OCI-LY1 (cell line): ENCODE measurements at regions not wholly inside any gene's neighbourhood (a gene's known extent, or its start where the extent isn't known, plus 50 kb on each side); places are given as distances from the start of the nearest gene placed in this dataset.

Experiments
- H2AFZ ChIP-seq: fragments of 200-600 bp; sonication (generic), shearing (Covaris generic); 2 replicates; pipeline ENCODE4 v1.6.0; 2014; ENCODE audit warnings: antibody characterized with exemption, mild to moderate bottlenecking, low read length
- H3F3A ChIP-seq: fragments of 200-600 bp; sonication (generic), shearing (Covaris generic); 2 replicates; pipeline ENCODE4 v1.6.0; 2014; ENCODE audit warnings: mild to moderate bottlenecking, antibody characterized with exemption, low read length, moderate library complexity; ENCODE audit not compliant: insufficient read depth
- H3K27ac ChIP-seq: fragments of 200-600 bp; sonication (generic); 2 replicates; pipeline ENCODE4 v1.5.1; 2014; ENCODE audit warnings: low read length, mixed run types, mild to moderate bottlenecking, low read depth; ENCODE audit not compliant: poor library complexity, severe bottlenecking
- H3K27me3 ChIP-seq: fragments of 200-600 bp; sonication (generic); 2 replicates; pipeline ENCODE4 v1.6.0; 2014; ENCODE audit warnings: antibody characterized with exemption, mild to moderate bottlenecking, low read length, moderate library complexity; ENCODE audit not compliant: insufficient read depth
- H3K36me3 ChIP-seq: fragments of 200-600 bp; sonication (generic); 2 replicates; pipeline ENCODE4 v1.6.1; 2014; ENCODE audit warnings: mild to moderate bottlenecking, antibody characterized with exemption, low read length, moderate library complexity, mixed read lengths; ENCODE audit not compliant: insufficient read depth
- H3K4me1 ChIP-seq: fragments of 200-600 bp; sonication (generic); 2 replicates; pipeline ENCODE4 v1.5.1; 2014; ENCODE audit warnings: mild to moderate bottlenecking, low read length, moderate library complexity; ENCODE audit not compliant: insufficient read depth, severe bottlenecking
- H3K4me2 ChIP-seq: fragments of 200-600 bp; sonication (generic), shearing (Covaris generic); 2 replicates; pipeline ENCODE4 v1.6.1; 2014; ENCODE audit warnings: low read length
- H3K4me3 ChIP-seq: fragments of 200-600 bp; sonication (generic); 2 replicates; pipeline ENCODE4 v1.5.1; 2014; ENCODE audit warnings: low read length, low read depth, mild to moderate bottlenecking, mixed read lengths; ENCODE audit not compliant: poor library complexity, severe bottlenecking
- H3K79me2 ChIP-seq: fragments of 200-600 bp; shearing (Covaris generic); 2 replicates; pipeline ENCODE4 v1.6.1; 2016; ENCODE audit warnings: mixed run types, low read length, mixed read lengths; ENCODE audit not compliant: insufficient read depth
- H3K9ac ChIP-seq: fragments of 200-600 bp; sonication (generic), shearing (Covaris generic); 2 replicates; pipeline ENCODE4 v1.6.1; 2014; ENCODE audit warnings: mild to moderate bottlenecking, low read length, mixed read lengths
- H3K9me2 ChIP-seq: fragments of 200-600 bp; sonication (generic), shearing (Covaris generic); 2 replicates; pipeline ENCODE4 v1.6.1; 2014; ENCODE audit warnings: low read depth, mild to moderate bottlenecking, low read length, mixed read lengths
- H3K9me3 ChIP-seq: fragments of 200-600 bp; shearing (Covaris generic); 2 replicates; pipeline ENCODE4 v1.6.1; 2014; ENCODE audit warnings: low read length, mixed read lengths
- H4K20me1 ChIP-seq: fragments of 200-600 bp; sonication (generic), shearing (Covaris generic); 2 replicates; pipeline ENCODE4 v1.6.0; 2016; ENCODE audit warnings: mild to moderate bottlenecking, low read length; ENCODE audit not compliant: insufficient read depth
- CTCF ChIP-seq: fragments of 200-600 bp; sonication (generic), shearing (Covaris generic); IDR thresholded peaks from 2 replicates; pipeline ENCODE4 v1.5.1; 2017; ENCODE audit warnings: mild to moderate bottlenecking, antibody characterized with exemption, low read length, moderate library complexity, mixed read lengths
- EZH2 ChIP-seq: fragments of 200-600 bp; sonication (generic), shearing (Covaris generic); IDR thresholded peaks from 2 replicates; pipeline ENCODE4 v1.8.0; 2017; ENCODE audit warnings: borderline replicate concordance, mixed run types, mild to moderate bottlenecking, antibody characterized with exemption, low read length, moderate library complexity, mixed read lengths

DNA sequence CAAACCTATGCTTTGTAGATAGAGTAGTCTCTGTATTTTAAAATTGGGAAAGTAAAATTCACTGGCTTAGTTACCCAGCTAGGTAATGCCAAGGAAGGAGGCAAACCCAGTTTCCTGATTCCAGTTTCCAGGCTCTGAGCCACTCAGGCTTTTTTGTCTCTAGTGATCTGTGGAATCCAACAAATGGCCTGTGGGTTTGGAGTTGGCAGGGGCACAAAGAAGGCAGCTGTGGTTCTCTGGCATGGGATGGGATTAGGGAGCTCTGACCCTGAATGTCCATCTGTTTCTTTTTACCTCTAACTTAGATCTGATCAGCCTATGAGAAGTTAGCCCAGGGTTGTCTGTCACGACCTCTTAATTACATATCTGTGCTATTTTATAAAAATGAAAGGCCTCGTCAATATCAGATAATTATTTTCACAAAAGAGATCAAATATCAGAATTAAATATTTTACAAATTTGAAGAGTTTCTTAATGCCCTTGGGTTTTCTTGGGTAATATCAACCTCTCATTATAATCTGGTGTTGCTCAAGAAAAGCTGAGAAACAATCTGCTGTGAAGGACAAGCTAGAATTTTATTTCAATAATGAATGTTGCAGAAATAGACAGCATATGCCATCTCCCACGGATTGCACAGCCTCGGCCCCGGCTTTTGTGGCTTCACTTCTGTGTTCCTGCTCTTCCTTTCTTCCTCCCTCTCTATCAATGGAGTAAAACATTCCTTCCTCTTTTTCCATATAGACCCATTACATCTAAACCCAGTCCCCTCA lies 63.7 kb upstream of the DAZL start:
- no peaks in the 10 kb centered on the region for H3K9me3 ChIP-seq
- no peaks in the 10 kb centered on the region for H3K79me2 ChIP-seq
- TF ChIP-seq EZH2 (no peak), CTCF (no peak)
- no peak overlapping the region for H2AFZ ChIP-seq
- H4K20me1 ChIP-seq = no peaks in the 10 kb centered on the region
- H3K4me3 ChIP-seq = no peak overlapping the region
- no peak overlapping the region for H3K27ac ChIP-seq
- H3K36me3 ChIP-seq = no peaks in the 10 kb centered on the region
- no peaks in the 10 kb centered on the region for H3K4me1 ChIP-seq
- H3K4me2 ChIP-seq = no peak overlapping the region
- peaks cover 3% of the 10 kb centered on the region; the same call in 1 of the 2 replicates for H3K27me3 ChIP-seq
- no peak overlapping the region for H3K9ac ChIP-seq
- no peaks in the 10 kb centered on the region for H3F3A ChIP-seq
- H3K9me2 ChIP-seq = no peaks in the 10 kb centered on the region

DNA sequence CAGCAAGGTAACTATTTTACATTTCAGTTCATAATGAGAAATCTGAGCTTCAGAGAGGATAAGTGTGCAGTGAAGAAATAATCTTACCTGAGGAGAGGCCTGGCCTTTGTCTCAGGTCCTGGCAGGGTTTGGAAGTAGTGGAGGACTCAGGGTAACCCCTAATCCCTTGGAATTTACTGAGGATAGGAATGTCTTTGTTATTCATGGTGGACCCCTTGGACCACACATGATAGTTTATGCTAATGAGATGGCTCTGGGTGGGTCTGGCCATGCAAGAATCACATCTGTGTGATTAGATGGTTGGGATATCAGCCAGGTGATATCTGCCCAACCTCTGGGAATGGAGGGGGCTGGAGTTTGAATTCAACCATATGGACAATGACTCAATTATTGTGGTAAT lies 65.0 kb upstream of the DAZL start:
- H3K4me3 ChIP-seq = no peak overlapping the region
- H2AFZ ChIP-seq = no peak overlapping the region
- H3K4me1 ChIP-seq = no peaks in the 10 kb centered on the region
- no peak overlapping the region for H3K27ac ChIP-seq
- no peaks in the 10 kb centered on the region for H3K79me2 ChIP-seq
- TF ChIP-seq EZH2 = no peak
- H3K36me3 ChIP-seq = no peaks in the 10 kb centered on the region
- no peak overlapping the region for H3K4me2 ChIP-seq
- H4K20me1 ChIP-seq = no peaks in the 10 kb centered on the region
- H3K9me3 ChIP-seq = peaks cover 3% of the 10 kb centered on the region
- H3K27me3 ChIP-seq = 0 out of 2 replicates have a peak, but pooled peaks cover 3% of the 10 kb centered on the region
- H3K9ac ChIP-seq = no peak overlapping the region
- H3F3A ChIP-seq = no peaks in the 10 kb centered on the region
- H3K9me2 ChIP-seq = no peaks in the 10 kb centered on the region

- H3K79me2 ChIP-seq = no peaks in the 10 kb centered on the region
- H3F3A ChIP-seq = no peaks in the 10 kb centered on the region
- H3K9me2 ChIP-seq = no peaks in the 10 kb centered on the region
- no peaks in the 10 kb centered on the region for H4K20me1 ChIP-seq
- H2AFZ ChIP-seq = no peak overlapping the region
- H3K27me3 ChIP-seq = no peaks in the 10 kb centered on the region
- H3K4me1 ChIP-seq = no peaks in the 10 kb centered on the region
- H3K27ac ChIP-seq = no peak overlapping the region
- H3K4me2 ChIP-seq = no peak overlapping the region
- TF ChIP-seq EZH2 (no peak), CTCF (no peak)
- no peak overlapping the region for H3K4me3 ChIP-seq
- H3K9me3 ChIP-seq = peaks cover 10% of the 10 kb centered on the region
- H3K9ac ChIP-seq = no peak overlapping the region
- H3K36me3 ChIP-seq = no peaks in the 10 kb centered on the region
Measured at GRCh38 chr3:16671690-16672089, 66.5 kb upstream of the DAZL start.

DNA sequence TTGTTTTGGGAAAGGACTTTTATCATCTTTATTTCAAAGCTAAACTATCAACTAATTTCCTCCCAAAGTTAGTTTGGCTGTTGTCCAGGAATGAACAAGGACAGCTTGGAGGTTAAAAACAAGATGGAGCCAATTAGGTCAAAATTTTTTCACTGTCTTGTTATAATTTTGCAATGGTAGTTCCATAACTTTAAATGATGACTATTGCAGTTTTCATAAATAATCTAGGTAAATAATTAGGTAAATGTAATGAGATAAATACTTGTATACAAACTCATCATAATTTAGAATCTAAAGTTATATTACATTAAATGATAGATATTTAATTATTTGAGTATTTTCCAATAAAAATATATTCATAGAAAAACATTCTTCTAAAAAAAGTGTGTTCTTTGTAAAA lies 68.3 kb upstream of the DAZL start:
- Histone ChIP-seq H3K9me2 (no peaks in the 10 kb centered on the region), H3K27ac (no peak overlapping the region), H3K27me3 (no peaks in the 10 kb centered on the region), H3K9me3 (peaks cover 10% of the 10 kb centered on the region), H3K4me2 (no peak overlapping the region), H3K4me1 (no peaks in the 10 kb centered on the region), H2AFZ (no peak overlapping the region), H4K20me1 (no peaks in the 10 kb centered on the region), H3K9ac (no peak overlapping the region), H3K36me3 (no peaks in the 10 kb centered on the region), H3K4me3 (no peak overlapping the region), H3F3A (no peaks in the 10 kb centered on the region), H3K79me2 (no peaks in the 10 kb centered on the region)
- TF ChIP-seq EZH2 = no peak
